ENCODE measurements at regions not wholly inside any gene's neighbourhood (a gene's known extent, or its start where the extent isn't known, plus 50 kb on each side); places are given as distances from the start of the nearest gene placed in this dataset.
"Not testable (repeated sequence)": the region's sequence is repeated elsewhere in the genome, so short reads cannot be mapped to it uniquely, and the experiment has no call there.

GRCh38 chr15:56805466-56806147 is 72.3 kb upstream of the ZNF280D start:
- Histone ChIP-seq H3K4me1 (replicated peaks in 1 of 2) (peaks cover 0 to 6% of the 10 kb centered on the region in 2 donors), H3K4me3 (no peak overlapping the region), H3K27ac (no peak overlapping the region)
- peak; percentile 71 to 100 (median 89) for ATAC-seq (replicated peaks in 6 of 8)
- 0 to 70% (median 52%) methylated on average over 4 to 9 of the region's 9 CpGs for WGBS, 10 experiments
- in situ Hi-C loops (cut with MboI; ENCODE audit: low pct_unique_long_range_greater_than_20kb in 2 of 9, low sequenced_read_pairs in 9 of 9, unreplicated experiment in 9 of 9) = loop anchor here in 1 of 9 experiments (25.0 kb wide), 1 partner anchor 318 kb away; no protein-coding TSS in a partner anchor

- Histone ChIP-seq H3K4me3 (no peak overlapping the region), H3K4me1 (replicated peaks in 1 of 2) (peaks cover 0 to 6% of the 10 kb centered on the region in 2 donors), H3K27ac (no peak overlapping the region)
- no peak for ATAC-seq (replicated peaks in 6 of 8)
- in situ Hi-C loops (cut with MboI; ENCODE audit: low pct_unique_long_range_greater_than_20kb in 2 of 9, low sequenced_read_pairs in 9 of 9, unreplicated experiment in 9 of 9) = loop anchor here in 1 of 9 experiments (25.0 kb wide), 1 partner anchor 318 kb away; no protein-coding TSS in a partner anchor
- WGBS, 10 experiments = 31 to 90% (median 79%) methylated on average over 3 of the region's 3 CpGs
Observed at GRCh38 chr15:56804938-56805337, 71.6 kb upstream of the ZNF280D start.

- H3K4me1 ChIP-seq (replicated peaks in 1 of 2) = peaks cover 0 to 6% of the 10 kb centered on the region in 2 donors
- H3K27ac ChIP-seq = no peak overlapping the region
- in situ Hi-C loops (cut with MboI; ENCODE audit: low pct_unique_long_range_greater_than_20kb in 2 of 9, low sequenced_read_pairs in 9 of 9, unreplicated experiment in 9 of 9) = loop anchor here in 1 of 9 experiments (25.0 kb wide), 1 partner anchor 317 kb away; no protein-coding TSS in a partner anchor
- ATAC-seq (replicated peaks in 6 of 8) = peak in 3 of 8 experiments; percentile 57 to 89 (median 87)
- 0 to 100% (median 73%) methylated on average over 1 to 3 of the region's 3 CpGs for WGBS, 10 experiments
- H3K4me3 ChIP-seq = no peak overlapping the region
Observed at GRCh38 chr15:56804279-56804678, 71.0 kb upstream of the ZNF280D start.

GRCh38 chr15:56802161-56802560 is 68.9 kb upstream of the ZNF280D start:
- 40 to 100% (median 71%) methylated on average over 1 of the region's 1 CpG; no CpG with 5 or more reads in 4 of the 10 experiments for WGBS, 10 experiments
- in situ Hi-C loops (cut with MboI; ENCODE audit: low pct_unique_long_range_greater_than_20kb in 2 of 9, low sequenced_read_pairs in 9 of 9, unreplicated experiment in 9 of 9) = loop anchor here in 1 of 9 experiments (25.0 kb wide), 1 partner anchor 315 kb away; no protein-coding TSS in a partner anchor
- no peak overlapping the region for H3K27ac ChIP-seq
- peaks cover 0 to 6% of the 10 kb centered on the region in 2 donors for H3K4me1 ChIP-seq (replicated peaks in 1 of 2)
- no peak for ATAC-seq (replicated peaks in 6 of 8)
- H3K4me3 ChIP-seq = no peak overlapping the region

- ATAC-seq (replicated peaks in 6 of 8) = no peak
- Histone ChIP-seq H3K4me3 (no peak overlapping the region), H3K27ac (no peak overlapping the region), H3K4me1 (replicated peaks in 1 of 2) (no peaks in the 10 kb centered on the region)
- in situ Hi-C loops (cut with MboI; ENCODE audit: low pct_unique_long_range_greater_than_20kb in 2 of 9, low sequenced_read_pairs in 9 of 9, unreplicated experiment in 9 of 9) = no loop called here
- 64 to 100% (median 81%) methylated on average over 1 to 5 of the region's 6 CpGs; no CpG with 5 or more reads in 3 of the 10 experiments for WGBS, 10 experiments
Observed at GRCh38 chr15:56798639-56799038, 65.3 kb upstream of the ZNF280D start.

- Histone ChIP-seq H3K27ac (no peak overlapping the region), H3K4me1 (replicated peaks in 1 of 2) (no peaks in the 10 kb centered on the region), H3K4me3 (no peak overlapping the region)
- in situ Hi-C loops (cut with MboI; ENCODE audit: low pct_unique_long_range_greater_than_20kb in 2 of 9, low sequenced_read_pairs in 9 of 9, unreplicated experiment in 9 of 9) = no loop called here
- 0 to 78% (median 60%) methylated on average over 1 of the region's 1 CpG for WGBS, 10 experiments
- ATAC-seq (replicated peaks in 6 of 8) = no peak
Observed at GRCh38 chr15:56797720-56798275, 64.5 kb upstream of the ZNF280D start.

- no peak overlapping the region for H3K4me3 ChIP-seq
- ATAC-seq (replicated peaks in 6 of 8) = no peak
- no peak overlapping the region for H3K27ac ChIP-seq
- 31 to 100% (median 85%) methylated on average over 1 to 4 of the region's 4 CpGs; no CpG with 5 or more reads in 3 of the 10 experiments for WGBS, 10 experiments
- in situ Hi-C loops (cut with MboI; ENCODE audit: low pct_unique_long_range_greater_than_20kb in 2 of 9, low sequenced_read_pairs in 9 of 9, unreplicated experiment in 9 of 9) = no loop called here
- H3K4me1 ChIP-seq (replicated peaks in 1 of 2) = no peaks in the 10 kb centered on the region
Observed at GRCh38 chr15:56795502-56795901, 62.2 kb upstream of the ZNF280D start.

- in situ Hi-C loops (cut with MboI; ENCODE audit: low pct_unique_long_range_greater_than_20kb in 2 of 9, low sequenced_read_pairs in 9 of 9, unreplicated experiment in 9 of 9) = no loop called here
- Histone ChIP-seq H3K4me3 (no peak overlapping the region), H3K27ac (no peak overlapping the region), H3K4me1 (replicated peaks in 1 of 2) (no peaks in the 10 kb centered on the region)
- no peak for ATAC-seq (replicated peaks in 6 of 8)
- WGBS, 10 experiments = 9 to 95% (median 85%) methylated on average over 2 to 5 of the region's 5 CpGs
Observed at GRCh38 chr15:56794553-56795329, 61.4 kb upstream of the ZNF280D start.

GRCh38 chr15:56794165-56794552 is 60.9 kb upstream of the ZNF280D start:
- in situ Hi-C loops (cut with MboI; ENCODE audit: low pct_unique_long_range_greater_than_20kb in 2 of 9, low sequenced_read_pairs in 9 of 9, unreplicated experiment in 9 of 9) = no loop called here
- peak in 2 of 8 experiments; percentile 48 to 54 for ATAC-seq (replicated peaks in 6 of 8)
- Histone ChIP-seq H3K4me3 (no peak overlapping the region), H3K4me1 (replicated peaks in 1 of 2) (no peaks in the 10 kb centered on the region), H3K27ac (no peak overlapping the region)
- 0 to 100% (median 60%) methylated on average over 1 of the region's 1 CpG; no CpG with 5 or more reads in 3 of the 10 experiments for WGBS, 10 experiments

GRCh38 chr15:56792211-56792610 is 58.9 kb upstream of the ZNF280D start:
- H3K27ac ChIP-seq = no peak overlapping the region
- no peak overlapping the region for H3K4me3 ChIP-seq
- no peaks in the 10 kb centered on the region for H3K4me1 ChIP-seq (replicated peaks in 1 of 2)
- ATAC-seq (replicated peaks in 6 of 8) = no peak
- 80 to 100% (median 94%) methylated on average over 2 to 4 of the region's 4 CpGs for WGBS, 10 experiments
- in situ Hi-C loops (cut with MboI; ENCODE audit: low pct_unique_long_range_greater_than_20kb in 2 of 9, low sequenced_read_pairs in 9 of 9, unreplicated experiment in 9 of 9) = no loop called here

GRCh38 chr15:56791521-56791920 is 58.2 kb upstream of the ZNF280D start:
- in situ Hi-C loops (cut with MboI; ENCODE audit: low pct_unique_long_range_greater_than_20kb in 2 of 9, low sequenced_read_pairs in 9 of 9, unreplicated experiment in 9 of 9); H3K4me3 ChIP-seq; H3K27ac ChIP-seq; H3K4me1 ChIP-seq (replicated peaks in 1 of 2); ATAC-seq (replicated peaks in 6 of 8): not testable (repeated sequence)
- WGBS, 10 experiments = 63 to 100% (median 100%) methylated on average over 1 of the region's 1 CpG; no CpG with 5 or more reads in 1 of the 10 experiments

- H3K4me3 ChIP-seq = no peak overlapping the region
- no peaks in the 10 kb centered on the region for H3K4me1 ChIP-seq (replicated peaks in 1 of 2)
- 50 to 100% (median 90%) methylated on average over 1 to 2 of the region's 2 CpGs; no CpG with 5 or more reads in 1 of the 10 experiments for WGBS, 10 experiments
- no peak overlapping the region for H3K27ac ChIP-seq
- in situ Hi-C loops (cut with MboI; ENCODE audit: low pct_unique_long_range_greater_than_20kb in 2 of 9, low sequenced_read_pairs in 9 of 9, unreplicated experiment in 9 of 9) = no loop called here
- ATAC-seq (replicated peaks in 6 of 8) = no peak
Observed at GRCh38 chr15:56788359-56788758, 55.0 kb upstream of the ZNF280D start.

GRCh38 chr15:56786966-56787365 is 53.7 kb upstream of the ZNF280D start:
- in situ Hi-C loops (cut with MboI; ENCODE audit: low pct_unique_long_range_greater_than_20kb in 2 of 9, low sequenced_read_pairs in 9 of 9, unreplicated experiment in 9 of 9) = no loop called here
- Histone ChIP-seq H3K4me3 (no peak overlapping the region), H3K27ac (no peak overlapping the region), H3K4me1 (replicated peaks in 1 of 2) (no peaks in the 10 kb centered on the region)
- peak in 1 of 8 experiments; percentile 17 for ATAC-seq (replicated peaks in 6 of 8)
- 30 to 95% (median 79%) methylated on average over 3 to 5 of the region's 5 CpGs for WGBS, 10 experiments
